ENCODE measurements at regions not wholly inside any gene's neighbourhood (a gene's known extent, or its start where the extent isn't known, plus 50 kb on each side); places are given as distances from the start of the nearest gene placed in this dataset.

- no peak for DNase-seq
These were observed 94.6 kb upstream of the SMNDC1 start for GRCh38 chr10:110399106-110399964.

- DNase-seq = no peak
These were observed 95.5 kb upstream of the SMNDC1 start for GRCh38 chr10:110399965-110400933.

- no peak for DNase-seq
These were observed 96.2 kb upstream of the DUSP5 start for GRCh38 chr10:110401401-110402076.

GRCh38 chr10:110402077-110402416 is 95.7 kb upstream of the DUSP5 start:
- no peak for DNase-seq

GRCh38 chr10:110403593-110403992 is 94.1 kb upstream of the DUSP5 start:
- DNase-seq = no peak

DNA sequence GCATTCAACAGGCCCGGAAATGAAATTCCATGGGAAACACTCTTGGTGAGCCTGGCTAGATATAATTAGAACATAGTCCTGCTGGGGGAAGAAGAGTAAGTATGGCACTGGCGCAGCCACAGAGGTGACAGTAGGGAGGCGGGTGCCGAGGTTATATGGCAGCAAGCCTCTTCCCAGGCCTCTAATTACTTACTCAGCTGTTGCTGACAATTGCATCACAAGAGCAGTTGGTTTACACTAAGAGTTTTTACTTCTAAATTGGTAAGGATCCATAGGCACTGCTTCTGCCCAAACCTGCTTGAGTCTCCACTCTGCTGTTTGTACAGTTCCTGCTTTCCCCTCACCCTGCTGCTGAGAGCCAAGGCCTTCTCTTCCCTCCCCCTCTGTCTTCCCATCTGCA is 93.3 kb upstream of the DUSP5 start:
- no peak for DNase-seq

DNA sequence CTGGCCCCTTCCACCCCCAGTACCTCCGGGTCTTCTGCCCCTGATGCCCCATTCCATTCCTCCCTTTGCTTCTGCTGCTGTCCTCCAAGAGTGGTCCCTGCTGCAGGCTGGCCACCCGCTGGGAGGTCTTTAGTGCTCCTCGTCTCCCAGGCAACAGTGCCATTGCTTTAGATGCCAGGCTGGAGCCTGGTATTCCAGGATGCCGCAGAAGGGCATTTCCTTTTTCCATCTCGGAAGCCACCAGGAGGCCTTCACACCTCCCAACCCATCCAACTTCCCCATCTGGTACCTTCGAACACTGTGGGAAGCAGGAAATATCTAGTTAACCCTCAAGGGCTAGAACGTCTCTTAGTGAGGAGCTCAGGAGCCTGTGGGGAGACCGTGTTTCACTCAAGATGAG is 92.9 kb upstream of the DUSP5 start:
- no peak for DNase-seq

GRCh38 chr10:110405380-110405779 is 92.3 kb upstream of the DUSP5 start:
- no peak for DNase-seq

DNA sequence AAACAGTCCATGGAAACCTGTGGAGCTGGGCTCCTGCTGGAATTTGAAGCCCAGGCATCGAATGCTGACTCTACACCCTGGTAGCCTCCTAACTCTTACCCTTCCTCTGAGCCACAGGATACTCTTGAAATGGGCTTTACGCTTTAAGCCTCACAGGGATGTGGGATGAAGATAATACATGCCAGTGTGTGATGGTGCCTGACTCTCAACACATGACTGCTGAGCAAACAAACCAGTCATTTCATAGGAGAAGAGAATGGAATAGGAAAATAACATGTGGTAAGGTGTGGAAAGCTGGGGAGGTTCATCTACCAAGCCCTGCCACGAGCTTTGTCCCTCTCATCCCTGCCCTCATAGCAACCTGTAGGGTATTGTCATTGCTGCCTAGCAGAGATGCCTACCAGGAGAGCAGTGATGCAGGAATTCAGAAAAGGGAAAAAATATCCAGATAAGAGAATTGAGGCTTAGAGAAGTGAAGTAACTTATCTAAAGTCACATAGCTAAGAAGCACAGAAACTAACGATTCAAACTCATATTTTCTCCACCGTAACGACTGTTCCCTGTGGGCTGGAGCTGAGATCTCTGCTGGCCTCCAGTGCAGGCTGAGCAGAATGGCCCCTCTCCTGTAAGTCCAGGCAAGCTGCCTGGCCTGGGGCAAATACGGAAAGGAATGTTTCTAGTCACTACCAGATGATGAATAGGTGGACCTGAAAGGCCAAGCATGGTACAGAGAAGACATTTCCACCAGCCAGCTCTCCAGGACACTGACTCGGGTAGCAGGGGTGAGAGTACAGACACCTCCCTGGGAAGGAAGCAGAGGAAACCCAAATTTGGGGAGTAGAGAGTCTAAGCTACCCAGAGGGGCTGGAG is 90.2 kb upstream of the DUSP5 start:
- DNase-seq = no peak

DNA sequence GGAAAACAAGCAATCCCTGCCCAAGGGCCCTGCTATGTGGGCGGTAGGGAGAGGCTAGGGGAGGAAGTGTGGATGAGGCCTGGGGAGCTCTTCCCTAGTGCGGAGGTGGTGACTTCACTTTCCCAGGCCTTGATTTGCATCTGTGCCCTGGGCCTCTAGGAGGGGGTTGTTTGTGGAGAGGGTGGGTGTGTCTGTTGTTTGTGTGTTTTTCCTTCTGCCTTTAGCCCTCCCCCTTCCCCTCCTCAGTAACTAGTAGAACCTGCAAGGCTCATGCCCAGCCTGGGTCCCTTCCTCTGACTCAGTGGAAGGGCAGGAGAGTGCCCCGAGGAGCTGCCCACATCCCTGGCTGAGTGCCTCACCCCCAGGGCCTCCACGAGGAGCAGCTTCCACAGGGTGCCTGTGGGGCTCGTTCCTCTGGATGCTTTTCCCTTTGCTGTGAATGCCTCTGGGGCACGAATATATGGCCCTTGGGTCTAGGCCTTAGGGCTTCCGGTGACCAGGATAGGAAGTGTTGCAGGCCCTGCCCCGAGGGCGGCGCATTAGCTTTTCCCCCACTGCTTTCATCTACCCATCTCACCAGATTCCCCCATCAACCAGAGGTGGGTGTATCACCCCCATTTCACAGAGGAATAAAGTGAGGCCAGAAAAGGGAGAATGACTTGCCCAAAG is 89.4 kb upstream of the DUSP5 start:
- DNase-seq = no peak

- no peak for DNase-seq
These were observed 88.8 kb upstream of the DUSP5 start for GRCh38 chr10:110408943-110409342.

GRCh38 chr10:110409488-110409887 is 88.2 kb upstream of the DUSP5 start:
- no peak for DNase-seq

DNA sequence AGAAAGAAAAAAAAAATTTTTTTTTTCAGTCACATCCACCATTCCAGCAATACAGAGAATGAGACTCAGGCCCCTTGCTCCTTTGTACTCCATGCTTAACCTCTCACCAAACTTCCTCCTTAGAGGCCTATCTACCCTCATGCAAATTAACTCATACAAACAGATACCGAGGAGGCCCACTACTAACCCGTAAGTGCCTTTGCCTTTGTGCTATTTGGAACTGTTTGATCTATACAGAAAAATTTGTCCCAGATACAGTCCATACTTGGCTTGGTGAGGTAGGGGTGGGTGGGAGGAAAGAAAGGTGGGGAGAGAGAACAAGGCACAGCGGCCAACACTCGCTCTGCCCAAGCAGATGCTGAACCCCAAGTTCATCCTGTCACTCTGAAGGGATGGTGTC is 87.8 kb upstream of the DUSP5 start:
- no peak for DNase-seq

DNA sequence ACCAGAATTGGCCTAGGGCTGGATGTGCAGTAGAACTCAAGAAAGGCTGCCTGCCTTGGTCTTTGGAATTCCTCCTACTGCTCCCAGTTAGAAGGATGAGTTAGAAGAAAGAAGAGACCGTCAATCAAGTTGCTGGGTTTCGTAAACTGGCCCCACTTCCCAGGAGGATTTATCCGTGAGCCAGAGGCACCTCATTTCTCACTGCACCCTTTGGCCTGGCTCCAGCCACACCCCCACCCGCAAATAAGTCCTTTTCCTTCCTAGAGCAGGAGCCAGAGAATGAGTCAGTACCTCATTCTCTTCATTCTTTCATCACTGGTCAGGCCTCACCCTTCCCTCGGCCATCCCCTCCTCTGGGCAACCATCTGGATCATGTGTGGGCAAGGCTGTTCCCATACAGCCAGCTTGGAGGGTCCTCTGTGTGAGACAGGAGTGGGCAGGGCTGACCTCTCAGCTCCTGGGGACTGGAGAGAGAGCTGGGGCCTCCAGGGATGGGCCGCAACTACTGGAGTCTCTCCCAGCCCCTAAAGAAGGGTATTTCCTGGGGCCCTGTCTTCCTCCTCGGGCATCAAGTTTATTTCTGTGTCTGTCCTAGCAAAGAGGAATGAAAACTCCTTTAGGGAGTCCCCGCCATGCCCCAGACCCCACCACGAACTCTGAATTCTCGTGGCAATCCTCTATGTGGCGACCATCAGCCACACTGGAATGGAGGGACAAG is 87.2 kb upstream of the DUSP5 start:
- no peak for DNase-seq

- DNase-seq = no peak
These were observed 86.7 kb upstream of the DUSP5 start for GRCh38 chr10:110411047-110411410.

DNA sequence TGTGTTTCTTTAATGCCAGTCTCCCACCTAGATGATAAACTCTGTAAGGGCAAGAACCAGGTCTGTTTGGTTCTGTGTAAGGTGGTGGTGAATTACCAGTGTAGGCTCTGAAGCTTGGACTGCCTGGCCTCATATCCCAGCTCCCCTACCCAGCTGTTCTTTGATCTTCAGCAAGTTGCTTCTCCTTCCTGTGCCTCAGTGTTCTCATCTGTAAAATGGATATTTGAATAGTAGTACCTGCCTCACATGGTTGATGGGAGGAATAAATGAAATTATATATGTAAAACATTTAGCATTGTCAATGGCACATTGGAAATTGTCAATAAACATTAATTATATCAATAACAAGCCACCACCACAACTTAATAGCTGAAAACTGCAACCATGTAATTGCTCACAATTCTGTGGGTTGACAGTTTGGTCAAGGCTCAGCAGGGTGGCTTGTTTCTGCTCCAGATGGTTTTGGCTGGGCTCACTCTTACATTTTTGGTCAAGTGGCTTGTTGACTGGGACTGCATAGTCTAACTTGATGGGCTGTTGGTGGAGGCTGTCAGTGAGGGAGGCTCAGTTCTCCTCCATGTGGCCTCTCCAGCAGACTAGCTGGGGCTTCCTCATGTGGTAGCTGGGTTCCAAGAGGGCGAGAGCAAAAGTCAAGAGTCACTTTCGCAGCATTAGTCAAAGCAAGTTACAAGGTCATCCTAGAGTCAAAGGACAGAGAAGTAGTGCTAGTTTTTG is 84.5 kb upstream of the DUSP5 start:
- peak; percentile 66 to 68 for DNase-seq

DNA sequence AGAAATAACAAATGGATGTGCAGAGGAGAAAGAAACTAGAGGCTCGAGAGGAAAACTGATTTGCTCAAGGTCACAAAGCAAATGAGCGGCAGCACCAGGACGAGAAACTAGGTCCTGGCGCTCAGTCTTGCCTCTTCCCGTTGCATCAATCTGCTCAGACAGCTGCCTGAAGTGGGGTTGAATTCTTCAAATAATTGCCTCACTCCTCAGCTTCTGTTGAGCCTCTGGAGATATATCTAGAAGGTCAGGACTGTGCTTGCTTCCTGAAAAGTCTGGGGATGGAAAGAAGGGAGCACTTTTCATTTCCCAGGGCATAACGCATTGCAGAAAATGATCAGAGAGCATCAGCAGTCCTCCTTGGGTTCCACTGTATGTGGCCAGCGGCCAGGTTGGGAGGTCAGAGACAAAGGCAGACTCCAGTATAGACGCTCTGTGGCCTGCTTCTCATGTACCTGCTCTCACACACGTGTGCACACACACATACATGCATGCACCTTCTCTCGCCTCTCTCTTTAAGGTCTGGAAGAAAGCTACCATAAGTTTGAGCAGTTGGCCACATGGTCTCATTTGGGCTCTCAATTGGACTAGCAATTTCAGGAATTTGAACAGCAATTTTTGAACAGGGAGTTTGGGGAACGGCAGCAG is 83.7 kb upstream of the DUSP5 start:
- no peak for DNase-seq

DNA sequence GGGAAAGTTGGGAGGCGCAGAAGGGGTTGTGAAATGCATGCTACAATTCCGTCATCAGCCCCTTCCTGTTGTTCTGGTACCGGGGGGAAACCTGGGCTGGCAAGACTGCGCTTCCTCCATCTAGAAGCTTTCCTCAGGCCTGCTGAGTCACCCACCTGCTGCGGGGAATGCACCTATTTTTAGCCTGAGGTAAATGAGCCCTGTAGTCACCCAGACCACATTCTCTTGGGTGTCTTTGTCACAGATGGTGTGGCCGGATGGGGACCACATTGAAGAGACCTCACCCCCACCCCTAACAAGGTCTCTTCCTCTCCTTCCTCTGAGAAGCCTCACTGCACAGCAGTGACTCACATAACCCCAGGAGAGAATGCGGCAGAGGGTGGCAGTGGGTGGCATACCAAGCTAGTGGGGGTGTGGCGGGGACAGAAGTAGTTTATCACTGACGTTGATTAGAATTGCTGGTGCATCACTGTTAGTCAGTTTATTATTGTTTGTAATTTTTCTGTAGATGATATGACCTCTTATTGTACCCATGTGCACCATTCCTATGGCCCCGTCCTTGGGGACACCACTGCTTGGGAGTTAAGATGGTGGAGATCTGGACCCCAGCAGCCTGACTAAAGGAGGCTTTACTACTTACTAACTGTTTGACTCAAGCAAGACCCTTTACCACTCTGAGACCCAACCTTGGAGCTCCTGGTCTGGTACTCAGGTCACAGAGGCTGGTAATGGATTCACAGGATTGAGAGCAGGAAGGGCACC is 83.0 kb upstream of the DUSP5 start:
- DNase-seq = peak; percentile 89 to 90

DNA sequence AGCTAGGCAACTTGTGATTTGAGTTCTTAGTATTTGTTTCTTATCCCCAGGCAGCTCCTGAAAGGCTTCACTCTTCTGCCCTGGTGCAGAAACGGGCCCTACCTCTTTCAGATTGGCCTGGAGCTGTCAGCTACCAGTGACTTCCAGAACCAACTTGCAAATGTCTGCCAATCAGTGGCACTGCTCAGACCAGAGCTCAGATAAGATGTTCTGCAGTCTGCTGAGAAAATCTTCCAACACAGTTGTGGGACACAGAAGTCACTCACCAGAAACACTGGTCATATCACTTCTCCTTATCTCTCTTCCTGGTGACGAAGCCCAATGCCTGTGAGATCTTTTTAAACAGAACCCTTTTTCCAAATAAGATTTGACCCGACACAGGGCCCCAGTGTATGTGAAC is 81.9 kb upstream of the DUSP5 start:
- DNase-seq = no peak
